Left ventricle myocardium superior (tissue), 1 donor: ENCODE measurements at regions not wholly inside any gene's neighbourhood (a gene's known extent, or its start where the extent isn't known, plus 50 kb on each side); places are given as distances from the start of the nearest gene placed in this dataset.
"Not testable (repeated sequence)": the region's sequence is repeated elsewhere in the genome, so short reads cannot be mapped to it uniquely, and the experiment has no call there.

Experiments
- ATAC-seq: fragments of 200-7000 bp; cut with Tn5 transposase; one replicate; pipeline ENCODE4 v1.9.1; 2020; ENCODE audit warnings: mild to moderate bottlenecking, moderate library complexity
- DNase-seq: peaks from one replicate; pipeline ENCODE4 v3.0.0-alpha.2; 2020
- intact Hi-C: fragments of 100-400 bp; cut with micrococcal nuclease; formaldehyde crosslinking; loops from one replicate; pipeline ENCODE4 v1.11.0; 2022
- donor health status: DM: no; HTN: yes; CAD: no; lungs with severe emphysema.

GRCh38 chrX:42028109-42028508 lies 104.8 kb upstream of the CASK start:
- DNase-seq: no peak
- intact Hi-C loops: no loop called here
- no peak for ATAC-seq

DNA sequence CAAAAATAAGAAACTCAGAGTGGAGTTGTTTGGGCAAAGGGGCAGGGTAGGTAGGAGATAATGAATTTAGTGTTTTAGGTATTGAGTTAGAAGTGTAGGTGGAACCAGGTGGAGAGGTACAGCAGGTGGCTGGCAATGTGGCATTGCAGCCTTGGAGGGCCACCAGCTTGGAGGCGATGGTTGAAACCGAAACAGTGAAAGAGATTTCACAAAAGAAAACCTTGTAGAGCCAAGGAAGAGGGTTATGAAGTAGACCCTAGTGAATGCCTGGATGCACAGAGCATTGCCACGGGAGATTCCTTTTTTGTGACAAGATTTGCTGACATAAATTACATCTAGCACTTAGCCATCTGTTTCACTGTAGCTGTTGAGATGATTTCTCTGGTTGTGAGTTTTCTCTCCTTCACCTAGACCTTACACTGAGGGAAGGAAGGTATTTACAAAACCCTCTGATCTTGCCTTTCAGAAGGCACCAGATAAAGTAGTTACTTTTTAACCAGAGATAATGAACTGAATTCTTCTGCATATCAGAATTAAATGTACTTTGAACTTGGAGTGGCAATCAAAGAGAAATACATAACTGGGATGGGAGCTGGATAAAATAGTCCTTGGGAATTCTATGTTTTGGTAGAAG lies 104.1 kb upstream of the CASK start:
- intact Hi-C loops: no loop called here
- no peak for ATAC-seq
- no peak for DNase-seq

- ATAC-seq: no peak
- intact Hi-C loops: no loop called here
- no peak for DNase-seq
These were observed 102.5 kb upstream of the CASK start for GRCh38 chrX:42025861-42026260.

DNA sequence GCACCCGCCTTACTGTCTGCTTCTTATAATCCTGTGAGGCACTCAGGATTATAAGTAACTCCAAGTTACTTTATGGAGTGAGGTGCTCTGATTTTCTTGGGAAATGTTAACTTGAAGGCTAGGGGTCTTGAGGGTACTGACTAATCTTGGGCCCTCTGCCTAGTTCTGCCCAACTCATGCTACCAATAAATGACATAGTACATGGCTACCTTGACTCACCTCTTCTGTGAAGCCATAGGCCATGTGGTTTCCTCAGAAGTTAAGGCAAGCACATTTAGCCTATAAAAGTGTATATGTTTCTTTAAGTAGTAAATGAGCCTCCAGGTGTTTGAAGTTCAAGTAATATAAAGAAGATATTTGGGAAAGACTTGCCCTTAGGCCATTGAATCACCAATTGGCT lies 99.8 kb upstream of the CASK start:
- DNase-seq (no peak), ATAC-seq (no peak)
- intact Hi-C loops: no loop called here

DNA sequence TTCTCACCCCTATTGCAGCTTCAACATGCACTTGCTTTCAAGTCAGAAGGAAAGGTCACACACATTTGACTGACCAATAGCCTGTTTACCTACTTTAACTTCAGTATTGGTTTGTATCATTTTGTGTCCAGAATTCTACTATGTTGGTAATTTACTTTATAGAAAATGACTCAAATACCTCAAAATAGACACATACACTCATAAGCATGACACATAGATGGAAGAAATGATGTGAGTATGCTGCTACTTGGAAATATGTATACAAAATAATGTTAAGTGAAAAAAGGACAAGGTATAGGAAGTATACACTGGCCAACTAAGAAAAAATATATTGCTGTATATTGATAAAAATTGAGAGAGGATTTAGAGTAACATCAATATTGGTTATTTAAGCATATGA lies 98.8 kb upstream of the CASK start:
- DNase-seq (no peak), ATAC-seq (no peak)
- intact Hi-C loops: no loop called here

GRCh38 chrX:42021058-42021457 lies 97.7 kb upstream of the CASK start:
- ATAC-seq (no peak), DNase-seq (no peak)
- intact Hi-C loops: no loop called here

- DNase-seq: no peak
- no peak for ATAC-seq
- intact Hi-C loops: no loop called here
These were observed 96.9 kb upstream of the CASK start for GRCh38 chrX:42020225-42020624.

GRCh38 chrX:42017971-42018370 lies 94.6 kb upstream of the CASK start:
- DNase-seq (no peak), ATAC-seq (no peak)
- intact Hi-C loops: no loop called here

DNA sequence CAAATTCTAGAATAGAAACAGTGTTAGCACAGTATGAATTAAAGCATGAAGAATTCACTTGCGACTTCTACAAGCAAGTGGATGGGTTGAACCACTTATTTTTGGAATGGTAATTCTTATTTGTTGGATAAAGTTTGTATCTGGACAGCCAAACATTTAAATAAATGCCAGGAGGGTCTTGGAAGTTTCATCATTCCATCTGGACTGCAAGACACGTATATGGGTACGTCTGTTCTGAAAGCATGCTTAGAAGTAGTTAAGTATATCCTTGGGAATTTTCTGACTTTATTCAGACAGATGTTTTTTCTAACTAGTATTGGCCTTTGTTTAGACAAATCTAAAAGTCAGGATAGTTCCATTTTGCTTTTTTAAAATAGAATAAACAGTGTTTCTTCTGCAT lies 77.5 kb upstream of the CASK start:
- intact Hi-C loops: no loop called here
- DNase-seq (no peak), ATAC-seq (no peak)

DNA sequence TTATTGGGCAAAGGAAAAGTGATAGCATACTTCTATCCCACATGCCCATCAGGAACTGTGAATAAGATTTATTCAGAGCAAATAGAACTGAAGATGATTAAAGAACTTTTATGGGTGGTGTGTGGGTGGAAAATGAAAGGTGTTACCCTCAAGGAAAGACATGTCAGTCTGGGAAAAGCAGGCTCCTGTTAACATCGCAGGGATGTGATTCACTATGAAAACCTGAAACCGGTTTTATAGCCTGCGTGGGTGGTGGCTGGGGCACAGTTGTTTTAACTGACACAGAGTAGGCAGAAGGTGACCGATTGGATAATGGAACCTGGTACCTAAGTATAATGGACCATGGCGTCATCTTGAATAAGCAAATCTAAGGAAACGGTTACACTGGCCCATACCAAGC lies 61.3 kb upstream of the CASK start:
- no peak for DNase-seq
- ATAC-seq: no peak
- intact Hi-C loops: no loop called here

DNA sequence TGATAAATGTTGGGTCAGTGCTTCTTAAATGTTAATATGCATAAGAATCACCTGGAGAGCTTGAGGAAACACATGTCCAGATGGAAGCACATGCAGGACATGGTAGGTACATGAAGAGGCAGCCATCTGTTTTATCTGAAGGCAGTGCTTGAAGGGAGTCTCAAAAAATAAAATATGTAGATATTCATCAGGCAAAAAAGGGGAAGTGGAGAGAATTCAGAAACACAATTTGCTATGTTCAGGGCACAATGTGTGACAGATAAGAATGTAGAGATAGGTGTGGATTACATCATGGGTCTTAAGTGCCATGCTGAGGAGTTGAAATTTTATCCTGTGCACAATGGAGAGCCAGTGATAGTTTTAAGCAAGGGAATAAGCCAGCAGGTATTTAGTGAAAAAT lies 59.6 kb upstream of the CASK start:
- ATAC-seq: no peak
- no peak for DNase-seq
- intact Hi-C loops: no loop called here

- no peak for ATAC-seq
- DNase-seq: no peak
These were observed 58.2 kb upstream of the CASK start for GRCh38 chrX:41981481-41982013.

DNA sequence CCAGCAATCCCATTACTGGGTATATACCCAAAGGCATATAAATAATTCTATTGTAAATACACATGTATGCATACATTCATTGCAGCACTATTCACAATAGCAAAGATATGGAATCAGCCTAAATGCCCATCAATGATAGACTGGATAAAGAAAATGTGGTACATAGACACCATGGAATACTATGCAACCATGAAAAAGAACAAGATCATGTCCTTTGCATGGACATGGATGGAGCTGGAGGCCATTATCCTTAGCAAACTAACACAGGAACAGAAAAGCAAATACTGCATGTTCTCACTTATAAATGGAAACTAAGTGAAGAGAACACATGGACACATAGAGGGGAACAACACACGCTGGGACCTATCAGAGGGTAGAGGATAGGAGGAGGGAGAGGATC lies 51.3 kb upstream of the CASK start:
- DNase-seq, ATAC-seq, intact Hi-C loops: not testable (repeated sequence)

More at GRCh38 chrX:41981481-41982013, 58.2 kb upstream of the CASK start:
- intact Hi-C loops: no loop called here

DNA sequence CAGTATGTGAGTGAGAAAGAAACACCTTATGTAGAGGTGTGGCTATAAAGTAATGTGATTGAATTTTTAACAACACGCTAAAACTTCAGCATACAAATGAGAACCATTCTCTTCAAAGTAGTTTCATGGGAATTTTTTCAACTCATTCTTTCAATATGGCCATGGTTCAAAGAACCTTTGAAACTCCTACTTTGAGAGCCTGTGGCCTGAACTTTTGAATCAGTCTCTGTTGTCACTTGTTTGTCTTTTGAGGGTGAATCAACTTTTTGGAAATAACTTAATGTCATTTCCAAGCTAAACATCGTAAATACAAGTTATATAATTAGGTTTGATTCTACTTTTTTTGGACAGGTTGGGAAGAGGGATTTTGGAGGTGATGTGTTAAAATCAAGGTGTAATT lies 49.9 kb upstream of the CASK start:
- intact Hi-C loops: no loop called here
- DNase-seq: no peak
- ATAC-seq: no peak
